K562 (cell line): ENCODE measurements at regions not wholly inside any gene's neighbourhood (a gene's known extent, or its start where the extent isn't known, plus 50 kb on each side); places are given as distances from the start of the nearest gene placed in this dataset.

Experiments
- ATAC-seq: fragments of 200-7000 bp; cut with Tn5 transposase; 3 replicates; pipeline ENCODE4 v1.9.1; 2020; ENCODE audit warnings: moderate library complexity
- BruUV-seq: library from RNA; stranded (reverse); fragments of 400-500 nt; replicated peaks from 2 replicates; lab custom pipeline; 2021; lab: Mats Ljungman, UMichigan
- CTCF ChIA-PET: fragments of 300-600 bp; formaldehyde crosslinking; extraction: SDS; loops from one replicate; lab custom pipeline; 2021; ENCODE audit warnings: low intra/inter-chr PET ratio; lab: Yijun Ruan, JAX
- POLR2A ChIA-PET: fragments of 300-600, 350-650 bp; sonication (Branson Sonifier 250); formaldehyde crosslinking; extraction: SDS; loops from one replicate; lab custom pipeline; 2021; ENCODE audit warnings: antibody characterized with exemption, inconsistent platforms; lab: Yijun Ruan, JAX
- DNase-seq, 4 experiments: peaks; one replicate each; pipeline versions ENCODE4 v3.0.0 to v3.0.0-alpha.2; 2011 to 2018; ENCODE audit warnings: low spot score in 3 of 4, mixed read lengths in 3 of 4; ENCODE audit errors: extremely low read depth in 1 of 4
- FAIRE-seq: peaks from 2 replicates; lab custom pipeline; 2011; peaks lifted over from hg19 to GRCh38; lab: Jason Lieb, UNC
- H2AFZ ChIP-seq: 2 replicates; pipeline ENCODE4 v1.6.0; 2011; ENCODE audit warnings: low read depth, low read length, control low read depth, inconsistent platforms
- H3K27ac ChIP-seq: fragments of 200-600 bp; 3 replicates; pipeline ENCODE4 v1.8.0; 2011; ENCODE audit warnings: low read depth, mild to moderate bottlenecking, control low read depth, inconsistent platforms, low read length, moderate library complexity, mixed read lengths; ENCODE audit errors: extremely low read depth
- H3K27me3 ChIP-seq, 2 experiments: fragments of 300-600 bp in 1 of 2; 2 replicates in 1 of 2; 3 replicates in 1 of 2; pipeline versions ENCODE4 v1.6.0 to v1.8.0; 2011; ENCODE audit warnings: inconsistent platforms in 2 of 2, low read length in 2 of 2, mild to moderate bottlenecking in 1 of 2, mixed read lengths in 1 of 2, moderate library complexity in 1 of 2; ENCODE audit not compliant: control insufficient read depth in 2 of 2, insufficient read depth in 2 of 2
- H3K36me3 ChIP-seq: fragments of 300-600 bp; 3 replicates; pipeline ENCODE4 v1.8.0; 2011; ENCODE audit warnings: mild to moderate bottlenecking, low read length, inconsistent platforms; ENCODE audit not compliant: control insufficient read depth, insufficient read depth
- H3K4me1 ChIP-seq, 2 experiments: fragments of 200-600 bp in 1 of 2; replicated peaks in 1 of 2; 2 replicates in 1 of 2; 3 replicates in 1 of 2; pipeline versions ENCODE4 v1.5.1 to v1.8.0; 2011; ENCODE audit warnings: inconsistent platforms in 2 of 2, low read length in 2 of 2, mild to moderate bottlenecking in 1 of 2, mixed read lengths in 1 of 2, moderate library complexity in 1 of 2; ENCODE audit not compliant: control insufficient read depth in 2 of 2, insufficient read depth in 2 of 2
- H3K4me2 ChIP-seq: 2 replicates; pipeline ENCODE4 v1.6.1; 2011; ENCODE audit warnings: low read length, control low read depth, inconsistent platforms, mixed read lengths; ENCODE audit not compliant: insufficient read depth
- H3K4me3 ChIP-seq: fragments of 200-600 bp; sonication (generic), shearing (Covaris generic); 2 replicates; pipeline ENCODE4 v1.5.1; 2016; ENCODE audit warnings: control low read depth, inconsistent platforms
- H3K79me2 ChIP-seq: fragments of 200-600 bp; 3 replicates; pipeline ENCODE4 v1.8.0; 2011; ENCODE audit warnings: low read length, inconsistent platforms; ENCODE audit not compliant: control insufficient read depth, insufficient read depth
- H3K9ac ChIP-seq, 2 experiments: 2 replicates each; pipeline versions ENCODE4 v1.6.0 to v1.6.1; 2011; ENCODE audit warnings: low read depth in 2 of 2, low read length in 2 of 2, control low read depth in 1 of 2, inconsistent platforms in 1 of 2, mild to moderate bottlenecking in 1 of 2, mixed read lengths in 1 of 2; ENCODE audit not compliant: insufficient read depth in 1 of 2
- H3K9me1 ChIP-seq: one replicate; pipeline ENCODE4 v1.6.0; 2011; ENCODE audit warnings: inconsistent platforms, mild to moderate bottlenecking, low read length, moderate library complexity; ENCODE audit not compliant: control insufficient read depth, insufficient read depth
- H3K9me3 ChIP-seq: replicated peaks from 2 replicates; pipeline ENCODE4 v1.5.1; 2011; ENCODE audit warnings: low read depth, low read length, inconsistent platforms; ENCODE audit not compliant: control insufficient read depth, insufficient read depth
- H4K20me1 ChIP-seq: replicated peaks from 2 replicates; pipeline ENCODE4 v1.6.1; 2011; ENCODE audit warnings: low read length, inconsistent platforms, mixed read lengths; ENCODE audit not compliant: control insufficient read depth, insufficient read depth
- HMGN3 ChIP-seq: IDR thresholded peaks from 2 replicates; pipeline ENCODE4 v1.6.1; 2011; ENCODE audit warnings: borderline replicate concordance, low read depth, mild to moderate bottlenecking, mixed read lengths, low read length; ENCODE audit not compliant: insufficient read length; ENCODE audit errors: extremely low read depth
- HMGXB4 ChIP-seq: sonication (generic); formaldehyde crosslinking; IDR thresholded peaks from 2 replicates; pipeline ENCODE4 v1.8.1; 2023; ENCODE audit warnings: mild to moderate bottlenecking, missing genetic modification reagents
- MCM3 ChIP-seq: fragments of 450-650 bp; IDR thresholded peaks from 2 replicates; pipeline ENCODE4 v1.6.1; 2016
- PTRF ChIP-seq: fragments of 450-650 bp; IDR thresholded peaks from 2 replicates; pipeline ENCODE4 v1.6.1; 2016; ENCODE audit warnings: mild to moderate bottlenecking, missing genetic modification characterization, missing compliant biosample characterization
- RBM15 ChIP-seq: fragments of 200-400 bp; formaldehyde crosslinking; IDR thresholded peaks from 2 replicates; pipeline ENCODE4 v1.6.1; 2018; ENCODE audit warnings: mild to moderate bottlenecking, low read length, moderate library complexity; ENCODE audit not compliant: insufficient read depth
- RFX7 ChIP-seq: fragments of 250-450 bp; sonication (Bioruptor Pico); IDR thresholded peaks from 2 replicates; pipeline ENCODE4 v1.5.1; 2021; ENCODE audit warnings: mild to moderate bottlenecking
- SMC3 ChIP-seq: conservative IDR thresholded peaks from 2 replicates; pipeline ENCODE4 v1.6.1; 2011; ENCODE audit warnings: low read depth, low read length, improper control_type of control experiment; ENCODE audit not compliant: insufficient read depth
- ZNF217 ChIP-seq: sonication (generic); formaldehyde crosslinking; IDR thresholded peaks from 2 replicates; pipeline ENCODE4 v1.8.0; 2022; ENCODE audit warnings: mild to moderate bottlenecking, missing genetic modification reagents
- ZNF41 ChIP-seq: fragments of 250-450 bp; sonication (Bioruptor Pico); conservative IDR thresholded peaks from 2 replicates; pipeline ENCODE4 v1.4.0; 2020; ENCODE audit warnings: mild to moderate bottlenecking
- WGBS: fragments of 100-300 bp; shearing (Covaris generic); methylation state at CpG from one replicate; pipeline ENCODE4 v1.1.6; 2016; ENCODE audit warnings: low coverage, mixed read lengths; ENCODE audit not compliant: insufficient coverage; ENCODE audit errors: missing lambda C conversion rate; 5-methylcytosine and 5-hydroxymethylcytosine counted together
- in situ Hi-C: fragments of 300-500 bp; cut with MboI; formaldehyde crosslinking; loops from 4 replicates; pipeline ENCODE4 v1.15.0; 2018; ENCODE audit warnings: inconsistent platforms, mixed read lengths
- intact Hi-C: fragments of 100-400 bp; cut with micrococcal nuclease; formaldehyde crosslinking; loops from 2 replicates; pipeline ENCODE4 v1.14.2; 2022
- TF ChIP-seq, protein P1 (sequence below): IDR thresholded peaks from 3 replicates; pipeline ENCODE4 v1.6.1; 2011; ENCODE audit warnings: borderline replicate concordance, mild to moderate bottlenecking, moderate library complexity; ENCODE audit not compliant: insufficient read length; ENCODE audit errors: extremely low read depth

DNA sequence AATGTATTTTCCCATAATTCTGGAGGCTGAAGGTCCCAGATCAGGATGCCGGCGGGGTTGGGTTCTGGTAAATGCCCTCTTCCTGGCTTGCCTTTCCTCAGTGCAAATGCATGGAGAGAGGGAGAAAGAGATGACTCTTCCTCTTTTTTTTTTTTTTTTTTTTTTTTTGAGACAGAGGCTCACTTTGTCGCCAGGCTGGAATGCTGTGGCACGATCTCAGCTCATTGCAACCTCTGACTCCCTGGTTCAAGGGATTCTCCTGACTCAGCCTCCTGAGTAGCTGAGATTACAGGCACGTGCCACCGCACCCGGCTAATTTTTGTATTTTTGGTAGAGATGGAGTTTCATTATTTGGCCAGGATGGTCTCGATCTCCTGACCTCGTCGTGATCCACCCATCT, 300.0 kb upstream of the TAS2R1 start:
- Histone ChIP-seq H3K4me3 (no peak overlapping the region), H3K27ac (no peak overlapping the region), H3K9ac (no peak overlapping the region), H3K4me1 (no peaks in the 10 kb centered on the region), H2AFZ (no peak overlapping the region), H4K20me1 (no peaks in the 10 kb centered on the region), H3K27me3 (no peaks in the 10 kb centered on the region), H3K4me2 (no peak overlapping the region), H3K9me1 (no peaks in the 10 kb centered on the region), H3K9me3 (no peaks in the 10 kb centered on the region; the same call in 1 of the 2 replicates), H3K79me2 (no peaks in the 10 kb centered on the region), H3K36me3 (no peaks in the 10 kb centered on the region)
- WGBS: 0% methylated on average over 10 of the region's 10 CpGs
- ATAC-seq: no peak
- in situ Hi-C loops (no loop called here), intact Hi-C loops (no loop called here)
- DNase-seq: no peak
- ChIA-PET CTCF (no interaction called here), POLR2A (no interaction called here)
- FAIRE-seq: no peak
- BruUV-seq: no TSS peak
- TF ChIP-seq ZNF217 (CRISPR knock-in tag) (no peak), RFX7 (CRISPR knock-in tag) (no peak), SMC3 (no peak)

GRCh38 chr5:9928326-9928725, 298.2 kb upstream of the TAS2R1 start:
- Histone ChIP-seq H3K36me3 (no peaks in the 10 kb centered on the region), H4K20me1 (no peaks in the 10 kb centered on the region), H3K4me3 (no peak overlapping the region), H2AFZ (no peak overlapping the region), H3K9me1 (no peaks in the 10 kb centered on the region), H3K9me3 (no peaks in the 10 kb centered on the region; the same call in 1 of the 2 replicates), H3K4me1 (no peaks in the 10 kb centered on the region), H3K4me2 (no peak overlapping the region), H3K79me2 (no peaks in the 10 kb centered on the region), H3K27ac (no peak overlapping the region), H3K9ac (no peak overlapping the region), H3K27me3 (no peaks in the 10 kb centered on the region)
- intact Hi-C loops: no loop called here
- no peak for ATAC-seq
- DNase-seq: no peak
- no peak for FAIRE-seq
- ChIA-PET CTCF (no interaction called here), POLR2A (no interaction called here)
- BruUV-seq: no TSS peak
- 0% methylated on average over 6 of the region's 6 CpGs for WGBS
- in situ Hi-C loops: no loop called here
- TF ChIP-seq RBM15 (no peak), MCM3 (no peak), ZNF41 (no peak), PTRF (no peak), HMGN3 (no peak), HMGXB4 (CRISPR knock-in tag) (no peak)
- TF ChIP-seq, protein P1, sequence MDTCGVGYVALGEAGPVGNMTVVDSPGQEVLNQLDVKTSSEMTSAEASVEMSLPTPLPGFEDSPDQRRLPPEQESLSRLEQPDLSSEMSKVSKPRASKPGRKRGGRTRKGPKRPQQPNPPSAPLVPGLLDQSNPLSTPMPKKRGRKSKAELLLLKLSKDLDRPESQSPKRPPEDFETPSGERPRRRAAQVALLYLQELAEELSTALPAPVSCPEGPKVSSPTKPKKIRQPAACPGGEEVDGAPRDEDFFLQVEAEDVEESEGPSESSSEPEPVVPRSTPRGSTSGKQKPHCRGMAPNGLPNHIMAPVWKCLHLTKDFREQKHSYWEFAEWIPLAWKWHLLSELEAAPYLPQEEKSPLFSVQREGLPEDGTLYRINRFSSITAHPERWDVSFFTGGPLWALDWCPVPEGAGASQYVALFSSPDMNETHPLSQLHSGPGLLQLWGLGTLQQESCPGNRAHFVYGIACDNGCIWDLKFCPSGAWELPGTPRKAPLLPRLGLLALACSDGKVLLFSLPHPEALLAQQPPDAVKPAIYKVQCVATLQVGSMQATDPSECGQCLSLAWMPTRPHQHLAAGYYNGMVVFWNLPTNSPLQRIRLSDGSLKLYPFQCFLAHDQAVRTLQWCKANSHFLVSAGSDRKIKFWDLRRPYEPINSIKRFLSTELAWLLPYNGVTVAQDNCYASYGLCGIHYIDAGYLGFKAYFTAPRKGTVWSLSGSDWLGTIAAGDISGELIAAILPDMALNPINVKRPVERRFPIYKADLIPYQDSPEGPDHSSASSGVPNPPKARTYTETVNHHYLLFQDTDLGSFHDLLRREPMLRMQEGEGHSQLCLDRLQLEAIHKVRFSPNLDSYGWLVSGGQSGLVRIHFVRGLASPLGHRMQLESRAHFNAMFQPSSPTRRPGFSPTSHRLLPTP: no peak
